Vagina (tissue), 2 donors: ENCODE measurements at regions not wholly inside any gene's neighbourhood (a gene's known extent, or its start where the extent isn't known, plus 50 kb on each side); places are given as distances from the start of the nearest gene placed in this dataset.

Experiments
- DNase-seq, 2 donors: peaks; one replicate each; pipeline ENCODE4 v3.0.0-alpha.2; 2017; ENCODE audit errors: extremely low spot score in 2 of 2
- H3K27ac ChIP-seq: fragments of 200-600 bp; sonication (generic); one replicate; pipeline ENCODE4 v1.5.1; 2019
- H3K27me3 ChIP-seq: fragments of 200-600 bp; sonication (generic); one replicate; pipeline ENCODE4 v1.5.1; 2019
- H3K36me3 ChIP-seq, 2 donors: fragments of 200-600 bp; sonication (generic); one replicate each; pipeline ENCODE4 v1.5.1; 2017 to 2019
- H3K4me1 ChIP-seq: fragments of 200-600 bp; sonication (generic); one replicate; pipeline ENCODE4 v1.5.1; 2019
- H3K4me3 ChIP-seq, 2 donors: fragments of 200-600 bp; sonication (generic); 1 replicate in 1 of 2; 2 replicates in 1 of 2; pipeline ENCODE4 v1.5.1; 2016 to 2019
- H3K9me3 ChIP-seq: fragments of 200-600 bp; sonication (generic); one replicate; pipeline ENCODE4 v1.5.1; 2019
- CTCF ChIP-seq, 3 experiments: fragments of 450-650 bp in 2 of 3; fragments of 200-600 bp in 1 of 3; sonication (generic) in 1 of 3; IDR thresholded peaks; one replicate each; pipeline ENCODE4 v1.5.1; 2017 to 2019; ENCODE audit warnings: antibody characterized with exemption in 3 of 3, mild to moderate bottlenecking in 2 of 3, moderate library complexity in 2 of 3
- POLR2A ChIP-seq, 2 donors: fragments of 450-650 bp; IDR thresholded peaks; one replicate each; pipeline ENCODE4 v1.6.1; 2017; ENCODE audit warnings: antibody characterized with exemption in 2 of 2, mild to moderate bottlenecking in 2 of 2, moderate library complexity in 2 of 2
- POLR2AphosphoS5 ChIP-seq, 2 donors: sonication (generic); formaldehyde crosslinking; IDR thresholded peaks; one replicate each; pipeline ENCODE4 v1.9.0; 2017; ENCODE audit warnings: antibody characterized with exemption in 2 of 2, mild to moderate bottlenecking in 2 of 2, low read depth in 1 of 2; ENCODE audit not compliant: insufficient read depth in 1 of 2
- intact Hi-C: fragments of 100-400 bp; cut with DNase I; formaldehyde crosslinking; loops from one replicate; pipeline ENCODE4 v1.15.1; 2023

GRCh38 chr6:113375950-113376846 is 480.9 kb upstream of the MARCKS start:
- H3K36me3 ChIP-seq, result no peaks in the 10 kb centered on the region
- no peaks in the 10 kb centered on the region for H3K27me3 ChIP-seq
- TF ChIP-seq POLR2A (IDR thresholded peaks at IDR 0.05) (no peak), CTCF (IDR thresholded peaks at IDR 0.05) (no peak), POLR2AphosphoS5 (IDR thresholded peaks at IDR 0.05; ENCODE audit: insufficient read depth in 1 of 2, low read depth in 1 of 2) (no peak)
- intact Hi-C loops, result loop anchor here (2.0 kb wide), 1 partner anchor 37 kb away; no protein-coding TSS in a partner anchor
- no peaks in the 10 kb centered on the region for H3K9me3 ChIP-seq
- DNase-seq, result no peak
- H3K4me3 ChIP-seq, result no peak overlapping the region
- H3K27ac ChIP-seq, result no peak overlapping the region
- H3K4me1 ChIP-seq, result peaks cover 9% of the 10 kb centered on the region

- intact Hi-C loops, result loop anchor here (2.0 kb wide), 1 partner anchor 36 kb away; no protein-coding TSS in a partner anchor
- Histone ChIP-seq H3K9me3 (no peaks in the 10 kb centered on the region), H3K4me3 (no peak overlapping the region), H3K36me3 (no peaks in the 10 kb centered on the region), H3K27ac (no peak overlapping the region), H3K4me1 (peaks cover 9% of the 10 kb centered on the region), H3K27me3 (no peaks in the 10 kb centered on the region)
- no peak for DNase-seq
- no peak for TF ChIP-seq POLR2AphosphoS5 (IDR thresholded peaks at IDR 0.05; ENCODE audit: insufficient read depth in 1 of 2, low read depth in 1 of 2)
- TF ChIP-seq POLR2A (IDR thresholded peaks at IDR 0.05), result no peak
- no peak for TF ChIP-seq CTCF (IDR thresholded peaks at IDR 0.05)
Observed at GRCh38 chr6:113376847-113377165, 480.3 kb upstream of the MARCKS start.

- no peaks in the 10 kb centered on the region for H3K36me3 ChIP-seq
- peaks cover 9% of the 10 kb centered on the region for H3K4me1 ChIP-seq
- intact Hi-C loops, result loop anchor here (2.0 kb wide), 1 partner anchor 35 kb away; no protein-coding TSS in a partner anchor
- no peak overlapping the region for H3K4me3 ChIP-seq
- no peaks in the 10 kb centered on the region for H3K27me3 ChIP-seq
- H3K27ac ChIP-seq, result no peak overlapping the region
- H3K9me3 ChIP-seq, result no peaks in the 10 kb centered on the region
- TF ChIP-seq POLR2A (IDR thresholded peaks at IDR 0.05) (no peak), POLR2AphosphoS5 (IDR thresholded peaks at IDR 0.05; ENCODE audit: insufficient read depth in 1 of 2, low read depth in 1 of 2) (no peak), CTCF (IDR thresholded peaks at IDR 0.05) (no peak)
- no peak for DNase-seq
Observed at GRCh38 chr6:113377362-113377942, 479.7 kb upstream of the MARCKS start.

GRCh38 chr6:113380591-113380990 is 476.6 kb upstream of the MARCKS start:
- Histone ChIP-seq H3K4me3 (no peak overlapping the region), H3K9me3 (no peaks in the 10 kb centered on the region), H3K27me3 (no peaks in the 10 kb centered on the region), H3K27ac (no peak overlapping the region), H3K36me3 (no peaks in the 10 kb centered on the region), H3K4me1 (peaks cover 9% of the 10 kb centered on the region)
- intact Hi-C loops, result no loop called here
- TF ChIP-seq CTCF (IDR thresholded peaks at IDR 0.05) (no peak), POLR2A (IDR thresholded peaks at IDR 0.05) (no peak), POLR2AphosphoS5 (IDR thresholded peaks at IDR 0.05; ENCODE audit: insufficient read depth in 1 of 2, low read depth in 1 of 2) (no peak)
- DNase-seq, result no peak

- no peak overlapping the region for H3K27ac ChIP-seq
- no peak for DNase-seq
- H3K4me3 ChIP-seq, result no peak overlapping the region
- no peaks in the 10 kb centered on the region for H3K9me3 ChIP-seq
- no peaks in the 10 kb centered on the region for H3K27me3 ChIP-seq
- TF ChIP-seq POLR2AphosphoS5 (IDR thresholded peaks at IDR 0.05; ENCODE audit: insufficient read depth in 1 of 2, low read depth in 1 of 2), result no peak
- no peak for TF ChIP-seq CTCF (IDR thresholded peaks at IDR 0.05)
- TF ChIP-seq POLR2A (IDR thresholded peaks at IDR 0.05), result no peak
- no peaks in the 10 kb centered on the region for H3K36me3 ChIP-seq
- intact Hi-C loops, result no loop called here
- peaks cover 9% of the 10 kb centered on the region for H3K4me1 ChIP-seq
Observed at GRCh38 chr6:113381232-113381631, 475.9 kb upstream of the MARCKS start.
